ENCODE measurements at regions not wholly inside any gene's neighbourhood (a gene's known extent, or its start where the extent isn't known, plus 50 kb on each side); places are given as distances from the start of the nearest gene placed in this dataset.
A peak's percentile ranks its signal among the peaks of the same experiment; 100 is the strongest.

DNA sequence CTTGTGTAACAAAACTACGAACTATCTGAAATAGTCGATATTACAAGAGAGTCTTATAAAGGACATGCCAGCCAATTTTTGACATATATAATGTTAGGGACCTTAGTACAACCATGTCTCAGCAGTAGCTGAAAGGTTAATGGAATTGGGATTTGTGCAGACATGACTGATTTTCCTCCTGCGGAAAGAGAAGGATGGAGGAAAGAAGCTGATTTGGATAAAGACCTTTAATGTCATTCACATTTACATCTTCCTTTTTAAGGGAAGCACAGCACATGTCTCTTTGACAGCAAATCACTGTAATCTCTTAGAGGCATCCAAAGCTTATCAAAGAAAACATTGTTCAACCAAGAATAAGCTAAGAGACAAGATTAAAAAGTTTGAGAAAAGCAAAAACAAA lies 1976.2 kb upstream of the IGFBP7 start:
- ATAC-seq (no peak), DNase-seq (no peak)
- Histone ChIP-seq H3K9me3 (no peaks in the 10 kb centered on the region), H3K4me3 (no peak overlapping the region), H3K4me1 (ENCODE audit: low read depth) (no peaks in the 10 kb centered on the region), H3K36me3 (ENCODE audit: low read depth) (no peaks in the 10 kb centered on the region)
- TF ChIP-seq, protein P1, sequence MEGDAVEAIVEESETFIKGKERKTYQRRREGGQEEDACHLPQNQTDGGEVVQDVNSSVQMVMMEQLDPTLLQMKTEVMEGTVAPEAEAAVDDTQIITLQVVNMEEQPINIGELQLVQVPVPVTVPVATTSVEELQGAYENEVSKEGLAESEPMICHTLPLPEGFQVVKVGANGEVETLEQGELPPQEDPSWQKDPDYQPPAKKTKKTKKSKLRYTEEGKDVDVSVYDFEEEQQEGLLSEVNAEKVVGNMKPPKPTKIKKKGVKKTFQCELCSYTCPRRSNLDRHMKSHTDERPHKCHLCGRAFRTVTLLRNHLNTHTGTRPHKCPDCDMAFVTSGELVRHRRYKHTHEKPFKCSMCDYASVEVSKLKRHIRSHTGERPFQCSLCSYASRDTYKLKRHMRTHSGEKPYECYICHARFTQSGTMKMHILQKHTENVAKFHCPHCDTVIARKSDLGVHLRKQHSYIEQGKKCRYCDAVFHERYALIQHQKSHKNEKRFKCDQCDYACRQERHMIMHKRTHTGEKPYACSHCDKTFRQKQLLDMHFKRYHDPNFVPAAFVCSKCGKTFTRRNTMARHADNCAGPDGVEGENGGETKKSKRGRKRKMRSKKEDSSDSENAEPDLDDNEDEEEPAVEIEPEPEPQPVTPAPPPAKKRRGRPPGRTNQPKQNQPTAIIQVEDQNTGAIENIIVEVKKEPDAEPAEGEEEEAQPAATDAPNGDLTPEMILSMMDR (IDR thresholded peaks at IDR 0.05) = no peak
- intact Hi-C loops (cut with DNase I, micrococcal nuclease) = no loop called here

DNA sequence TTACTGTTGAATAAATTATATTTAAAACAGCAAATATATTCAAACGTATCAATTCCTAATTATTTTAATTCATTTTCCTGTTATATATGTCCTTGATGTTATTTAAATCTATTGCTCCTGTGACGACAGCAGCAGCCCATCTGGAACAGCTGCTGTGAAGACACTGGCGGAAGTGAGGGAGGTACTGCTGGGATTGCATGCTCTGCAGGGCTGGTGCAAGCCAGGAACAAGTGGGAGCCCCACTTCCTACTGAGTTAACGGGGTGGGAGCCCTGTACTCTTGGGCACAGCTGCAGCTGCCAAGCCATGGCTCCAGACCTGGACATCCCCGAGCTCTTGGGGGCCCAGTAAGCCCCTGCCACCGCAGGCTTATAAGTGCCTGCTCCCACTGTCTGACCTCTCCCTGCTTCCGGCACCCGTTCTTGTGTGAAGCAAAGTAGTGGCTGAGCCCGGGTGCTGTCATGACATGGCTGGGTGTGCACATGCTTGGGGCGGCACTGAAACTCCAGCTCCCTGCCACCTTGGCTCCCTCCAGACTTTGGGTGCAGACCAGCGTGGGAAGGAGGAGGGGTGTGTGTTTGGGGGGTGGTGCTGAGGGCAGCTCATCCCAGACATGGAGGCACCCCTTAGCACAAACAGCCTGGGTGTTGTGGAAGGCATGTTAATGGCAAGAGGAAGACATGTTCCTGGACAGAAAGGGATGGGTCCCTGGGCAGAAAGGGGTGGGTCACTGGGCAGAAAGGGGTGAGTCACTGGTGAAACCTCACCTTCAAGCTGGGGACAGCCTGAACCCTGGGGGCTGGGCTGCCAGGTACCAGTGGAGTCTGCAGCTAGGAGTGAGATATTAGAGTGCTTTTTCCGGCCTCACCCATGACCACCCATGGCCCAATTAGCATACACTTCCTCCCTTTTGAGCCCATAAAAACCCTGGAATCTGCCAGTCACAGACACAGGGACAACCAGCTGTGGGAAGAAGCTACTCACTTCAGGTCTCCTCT lies 1981.3 kb upstream of the IGFBP7 start:
- TF ChIP-seq, protein P1 (IDR thresholded peaks at IDR 0.05) = no peak
- Histone ChIP-seq H3K4me3 (no peak overlapping the region), H3K36me3 (ENCODE audit: low read depth) (no peaks in the 10 kb centered on the region), H3K9me3 (no peaks in the 10 kb centered on the region), H3K4me1 (ENCODE audit: low read depth) (no peaks in the 10 kb centered on the region)
- ATAC-seq (no peak), DNase-seq (peak in 1 of 3 donors; percentile 33)
- intact Hi-C loops (cut with DNase I, micrococcal nuclease) = no loop called here

DNA sequence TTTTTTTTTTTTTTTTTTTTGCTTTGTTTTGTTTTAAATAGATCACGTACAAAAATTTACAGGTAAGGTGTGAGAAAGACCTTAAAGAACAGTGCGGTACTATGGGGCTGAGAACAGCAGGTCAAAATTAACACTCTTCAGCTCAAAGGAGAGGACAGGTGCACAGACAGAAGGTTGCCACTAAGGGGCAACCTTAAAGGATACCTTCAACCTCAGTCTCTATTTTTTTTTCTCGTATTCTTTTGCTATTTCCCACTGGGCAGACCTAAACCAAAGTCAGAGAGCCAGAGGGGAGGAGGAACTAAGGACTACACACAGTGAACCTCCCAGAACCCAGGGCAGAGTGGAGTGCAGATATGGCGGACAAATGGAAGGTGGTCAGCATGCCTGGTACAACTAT lies 1984.3 kb upstream of the IGFBP7 start:
- no peak overlapping the region for H3K4me3 ChIP-seq
- H3K4me1 ChIP-seq (ENCODE audit: low read depth) = no peaks in the 10 kb centered on the region
- TF ChIP-seq, protein P1 (IDR thresholded peaks at IDR 0.05) = no peak
- DNase-seq = no peak
- H3K9me3 ChIP-seq = no peaks in the 10 kb centered on the region
- no peak for ATAC-seq
- intact Hi-C loops (cut with DNase I, micrococcal nuclease) = no loop called here
- no peaks in the 10 kb centered on the region for H3K36me3 ChIP-seq (ENCODE audit: low read depth)

DNA sequence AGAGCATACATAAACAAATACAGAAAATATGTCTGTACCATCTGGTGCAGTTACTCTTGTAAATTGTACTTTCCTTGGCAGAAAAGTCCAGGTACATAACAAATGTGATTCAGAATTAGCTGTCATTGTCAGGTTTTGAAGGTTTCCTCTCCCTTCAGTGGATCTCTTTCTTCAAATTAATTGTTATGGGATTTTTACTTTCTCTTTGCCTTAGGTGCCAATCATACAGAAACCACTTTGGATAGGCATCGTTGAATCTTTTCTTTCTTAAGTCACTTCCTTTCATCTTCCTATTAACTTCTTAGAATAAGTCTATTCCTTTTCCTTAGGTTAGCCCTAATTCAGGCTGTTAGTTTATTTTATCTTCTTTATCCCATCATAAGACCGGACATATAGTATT lies 1992.1 kb upstream of the IGFBP7 start:
- Histone ChIP-seq H3K4me1 (ENCODE audit: low read depth) (no peaks in the 10 kb centered on the region), H3K36me3 (ENCODE audit: low read depth) (no peaks in the 10 kb centered on the region), H3K4me3 (no peak overlapping the region), H3K9me3 (no peaks in the 10 kb centered on the region)
- TF ChIP-seq, protein P1 (IDR thresholded peaks at IDR 0.05) = no peak
- intact Hi-C loops (cut with DNase I, micrococcal nuclease) = no loop called here
- DNase-seq (no peak), ATAC-seq (no peak)

- no peaks in the 10 kb centered on the region for H3K36me3 ChIP-seq (ENCODE audit: low read depth)
- no peaks in the 10 kb centered on the region for H3K9me3 ChIP-seq
- no peak for DNase-seq
- no peaks in the 10 kb centered on the region for H3K4me1 ChIP-seq (ENCODE audit: low read depth)
- ATAC-seq = no peak
- intact Hi-C loops (cut with DNase I, micrococcal nuclease) = no loop called here
- TF ChIP-seq, protein P1 (IDR thresholded peaks at IDR 0.05) = no peak
- H3K4me3 ChIP-seq = no peak overlapping the region
Observed at GRCh38 chr4:59120287-59120814, 2010.2 kb upstream of the IGFBP7 start.
